Testis (tissue), 2 donors: ENCODE measurements at regions not wholly inside any gene's neighbourhood (a gene's known extent, or its start where the extent isn't known, plus 50 kb on each side); places are given as distances from the start of the nearest gene placed in this dataset.

Experiments used
- CTCF ChIP-seq, 3 experiments: fragments of 450-650 bp in 2 of 3; fragments of 200-600 bp in 1 of 3; sonication (generic) in 1 of 3; IDR thresholded peaks; one replicate each; pipeline ENCODE4 v1.5.1; 2016 to 2019; ENCODE audit warnings: antibody characterized with exemption in 3 of 3, mild to moderate bottlenecking in 2 of 3, moderate library complexity in 1 of 3
- POLR2A ChIP-seq: fragments of 450-650 bp; IDR thresholded peaks from one replicate; pipeline ENCODE4 v1.6.1; 2017; ENCODE audit warnings: antibody characterized with exemption, mild to moderate bottlenecking, moderate library complexity

- TF ChIP-seq POLR2A = no peak
- TF ChIP-seq CTCF (IDR thresholded peaks at IDR 0.05) = no peak
Observed at GRCh38 chr10:64091897-64092296, 570.7 kb downstream of the REEP3 start.
